ENCODE measurements at regions not wholly inside any gene's neighbourhood (a gene's known extent, or its start where the extent isn't known, plus 50 kb on each side); places are given as distances from the start of the nearest gene placed in this dataset.

- Histone ChIP-seq H3K36me3 (ENCODE audit: control insufficient read depth, insufficient read depth, low read length) (no peaks in the 10 kb centered on the region), H3K27me3 (ENCODE audit: control insufficient read depth, insufficient read depth, low read length) (no peaks in the 10 kb centered on the region), H3K4me3 (ENCODE audit: low read depth, low read length) (no peak overlapping the region)
- no peak for DNase-seq (ENCODE audit: low read depth)
- no peak for FAIRE-seq
- TF ChIP-seq CTCF (IDR thresholded peaks at IDR 0.05; ENCODE audit: insufficient read depth, low read length, severe bottlenecking) = no peak
Observed at GRCh38 chr3:20406611-20407011, 220.6 kb upstream of the SGO1 start.

GRCh38 chr3:20405744-20406143 lies 219.7 kb upstream of the SGO1 start:
- Histone ChIP-seq H3K27me3 (ENCODE audit: control insufficient read depth, insufficient read depth, low read length) (no peaks in the 10 kb centered on the region), H3K4me3 (ENCODE audit: low read depth, low read length) (no peak overlapping the region), H3K36me3 (ENCODE audit: control insufficient read depth, insufficient read depth, low read length) (no peaks in the 10 kb centered on the region)
- FAIRE-seq (no peak), DNase-seq (ENCODE audit: low read depth) (peak; percentile 9)
- no peak for TF ChIP-seq CTCF (IDR thresholded peaks at IDR 0.05; ENCODE audit: insufficient read depth, low read length, severe bottlenecking)

GRCh38 chr3:20405231-20405630 lies 219.2 kb upstream of the SGO1 start:
- no peak for TF ChIP-seq CTCF (IDR thresholded peaks at IDR 0.05; ENCODE audit: insufficient read depth, low read length, severe bottlenecking)
- no peaks in the 10 kb centered on the region for H3K36me3 ChIP-seq (ENCODE audit: control insufficient read depth, insufficient read depth, low read length)
- H3K4me3 ChIP-seq (ENCODE audit: low read depth, low read length) = no peak overlapping the region
- no peaks in the 10 kb centered on the region for H3K27me3 ChIP-seq (ENCODE audit: control insufficient read depth, insufficient read depth, low read length)
- no peak for FAIRE-seq
- no peak for DNase-seq (ENCODE audit: low read depth)

- DNase-seq (ENCODE audit: low read depth) (no peak), FAIRE-seq (no peak)
- Histone ChIP-seq H3K27me3 (ENCODE audit: control insufficient read depth, insufficient read depth, low read length) (no peaks in the 10 kb centered on the region), H3K4me3 (ENCODE audit: low read depth, low read length) (no peak overlapping the region), H3K36me3 (ENCODE audit: control insufficient read depth, insufficient read depth, low read length) (no peaks in the 10 kb centered on the region)
- no peak for TF ChIP-seq CTCF (IDR thresholded peaks at IDR 0.05; ENCODE audit: insufficient read depth, low read length, severe bottlenecking)
Observed at GRCh38 chr3:20404741-20405100, 218.7 kb upstream of the SGO1 start.

GRCh38 chr3:20403986-20404740 lies 218.2 kb upstream of the SGO1 start:
- H3K4me3 ChIP-seq (ENCODE audit: low read depth, low read length) = no peak overlapping the region
- no peaks in the 10 kb centered on the region for H3K27me3 ChIP-seq (ENCODE audit: control insufficient read depth, insufficient read depth, low read length)
- TF ChIP-seq CTCF (IDR thresholded peaks at IDR 0.05; ENCODE audit: insufficient read depth, low read length, severe bottlenecking) = no peak
- FAIRE-seq (no peak), DNase-seq (ENCODE audit: low read depth) (no peak)
- no peaks in the 10 kb centered on the region for H3K36me3 ChIP-seq (ENCODE audit: control insufficient read depth, insufficient read depth, low read length)

- DNase-seq (ENCODE audit: low read depth) (no peak), FAIRE-seq (no peak)
- Histone ChIP-seq H3K27me3 (ENCODE audit: control insufficient read depth, insufficient read depth, low read length) (no peaks in the 10 kb centered on the region), H3K36me3 (ENCODE audit: control insufficient read depth, insufficient read depth, low read length) (no peaks in the 10 kb centered on the region), H3K4me3 (ENCODE audit: low read depth, low read length) (no peak overlapping the region)
- no peak for TF ChIP-seq CTCF (IDR thresholded peaks at IDR 0.05; ENCODE audit: insufficient read depth, low read length, severe bottlenecking)
Observed at GRCh38 chr3:20401253-20401652, 215.2 kb upstream of the SGO1 start.

Data from bronchial epithelial cell (primary cell).